ENCODE measurements at regions not wholly inside any gene's neighbourhood (a gene's known extent, or its start where the extent isn't known, plus 50 kb on each side); places are given as distances from the start of the nearest gene placed in this dataset.
"Not testable (repeated sequence)": the region's sequence is repeated elsewhere in the genome, so short reads cannot be mapped to it uniquely, and the experiment has no call there.

- intact Hi-C loops (cut with DNase I; ENCODE audit: low total_unique reads), result no loop called here
- Histone ChIP-seq H3K36me3 (no peaks in the 10 kb centered on the region), H3K9me3 (no peaks in the 10 kb centered on the region), H3K4me1 (no peaks in the 10 kb centered on the region), H3K27me3 (no peaks in the 10 kb centered on the region), H3K27ac (no peak overlapping the region), H3K4me3 (no peak overlapping the region)
- TF ChIP-seq POLR2A (IDR thresholded peaks at IDR 0.05), result no peak
- TF ChIP-seq EP300 (IDR thresholded peaks at IDR 0.05), result no peak
- TF ChIP-seq, protein P1, sequence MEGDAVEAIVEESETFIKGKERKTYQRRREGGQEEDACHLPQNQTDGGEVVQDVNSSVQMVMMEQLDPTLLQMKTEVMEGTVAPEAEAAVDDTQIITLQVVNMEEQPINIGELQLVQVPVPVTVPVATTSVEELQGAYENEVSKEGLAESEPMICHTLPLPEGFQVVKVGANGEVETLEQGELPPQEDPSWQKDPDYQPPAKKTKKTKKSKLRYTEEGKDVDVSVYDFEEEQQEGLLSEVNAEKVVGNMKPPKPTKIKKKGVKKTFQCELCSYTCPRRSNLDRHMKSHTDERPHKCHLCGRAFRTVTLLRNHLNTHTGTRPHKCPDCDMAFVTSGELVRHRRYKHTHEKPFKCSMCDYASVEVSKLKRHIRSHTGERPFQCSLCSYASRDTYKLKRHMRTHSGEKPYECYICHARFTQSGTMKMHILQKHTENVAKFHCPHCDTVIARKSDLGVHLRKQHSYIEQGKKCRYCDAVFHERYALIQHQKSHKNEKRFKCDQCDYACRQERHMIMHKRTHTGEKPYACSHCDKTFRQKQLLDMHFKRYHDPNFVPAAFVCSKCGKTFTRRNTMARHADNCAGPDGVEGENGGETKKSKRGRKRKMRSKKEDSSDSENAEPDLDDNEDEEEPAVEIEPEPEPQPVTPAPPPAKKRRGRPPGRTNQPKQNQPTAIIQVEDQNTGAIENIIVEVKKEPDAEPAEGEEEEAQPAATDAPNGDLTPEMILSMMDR (IDR thresholded peaks at IDR 0.05), result no peak
- no peak for TF ChIP-seq POLR2AphosphoS5 (IDR thresholded peaks at IDR 0.05)
- no peak for DNase-seq
Measured at GRCh38 chr21:28167366-28167765, 825.3 kb downstream of the LTN1 start.

GRCh38 chr21:28164519-28164918 lies 828.2 kb downstream of the LTN1 start:
- H3K27ac ChIP-seq; H3K27me3 ChIP-seq; intact Hi-C loops (cut with DNase I; ENCODE audit: low total_unique reads); H3K4me1 ChIP-seq; H3K4me3 ChIP-seq; H3K36me3 ChIP-seq; H3K9me3 ChIP-seq; DNase-seq: not testable (repeated sequence)
- WGBS, 5 donors, result 83 to 94% (median 87%) methylated on average over 9 of the region's 9 CpGs

GRCh38 chr21:28162052-28162451 lies 830.6 kb downstream of the LTN1 start:
- H3K4me3 ChIP-seq; H3K27ac ChIP-seq; DNase-seq; H3K4me1 ChIP-seq; H3K9me3 ChIP-seq; H3K27me3 ChIP-seq; H3K36me3 ChIP-seq; intact Hi-C loops (cut with DNase I; ENCODE audit: low total_unique reads): not testable (repeated sequence)
- WGBS, 5 donors, result 93 to 96% (median 95%) methylated on average over 15 of the region's 15 CpGs

DNA sequence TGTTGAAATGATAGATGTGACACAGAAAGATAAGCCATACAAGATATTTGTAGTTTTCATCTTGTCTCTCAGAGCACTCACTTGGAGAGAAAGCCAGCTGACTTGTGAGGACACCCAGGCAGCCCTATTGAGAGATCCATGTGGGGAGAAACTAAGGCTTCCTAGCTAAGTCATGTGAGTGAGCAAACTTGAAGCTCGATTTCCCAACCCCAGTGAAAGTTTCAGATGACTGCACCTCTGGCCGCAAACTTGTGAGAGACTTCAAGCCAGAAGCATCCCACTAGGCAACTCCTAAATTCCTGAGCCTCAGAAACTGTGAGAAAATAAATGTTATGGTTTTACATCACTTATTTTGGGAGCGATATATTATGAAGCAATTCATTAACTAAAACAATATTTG lies 832.3 kb downstream of the LTN1 start:
- H3K4me1 ChIP-seq, result no peaks in the 10 kb centered on the region
- WGBS, 5 donors, result 77 to 93% (median 80%) methylated on average over 3 of the region's 3 CpGs
- H3K9me3 ChIP-seq, result no peaks in the 10 kb centered on the region
- TF ChIP-seq POLR2A (IDR thresholded peaks at IDR 0.05) (no peak), EP300 (IDR thresholded peaks at IDR 0.05) (no peak), POLR2AphosphoS5 (IDR thresholded peaks at IDR 0.05) (no peak)
- TF ChIP-seq, protein P1 (IDR thresholded peaks at IDR 0.05), result no peak
- no peak overlapping the region for H3K27ac ChIP-seq
- H3K27me3 ChIP-seq, result no peaks in the 10 kb centered on the region
- H3K36me3 ChIP-seq, result no peaks in the 10 kb centered on the region
- no peak for DNase-seq
- intact Hi-C loops (cut with DNase I; ENCODE audit: low total_unique reads), result no loop called here
- H3K4me3 ChIP-seq, result no peak overlapping the region

- intact Hi-C loops (cut with DNase I; ENCODE audit: low total_unique reads), result no loop called here
- TF ChIP-seq POLR2AphosphoS5 (IDR thresholded peaks at IDR 0.05), result no peak
- TF ChIP-seq, protein P1 (IDR thresholded peaks at IDR 0.05), result no peak
- no peak for TF ChIP-seq EP300 (IDR thresholded peaks at IDR 0.05)
- TF ChIP-seq POLR2A (IDR thresholded peaks at IDR 0.05), result no peak
- DNase-seq, result no peak
- 50 to 77% (median 58%) methylated on average over 3 of the region's 3 CpGs for WGBS, 5 donors
- no peak overlapping the region for H3K27ac ChIP-seq
- no peaks in the 10 kb centered on the region for H3K9me3 ChIP-seq
- H3K4me1 ChIP-seq, result no peaks in the 10 kb centered on the region
- H3K36me3 ChIP-seq, result no peaks in the 10 kb centered on the region
- H3K4me3 ChIP-seq, result no peak overlapping the region
- no peaks in the 10 kb centered on the region for H3K27me3 ChIP-seq
Measured at GRCh38 chr21:28159396-28159795, 833.3 kb downstream of the LTN1 start.

DNA sequence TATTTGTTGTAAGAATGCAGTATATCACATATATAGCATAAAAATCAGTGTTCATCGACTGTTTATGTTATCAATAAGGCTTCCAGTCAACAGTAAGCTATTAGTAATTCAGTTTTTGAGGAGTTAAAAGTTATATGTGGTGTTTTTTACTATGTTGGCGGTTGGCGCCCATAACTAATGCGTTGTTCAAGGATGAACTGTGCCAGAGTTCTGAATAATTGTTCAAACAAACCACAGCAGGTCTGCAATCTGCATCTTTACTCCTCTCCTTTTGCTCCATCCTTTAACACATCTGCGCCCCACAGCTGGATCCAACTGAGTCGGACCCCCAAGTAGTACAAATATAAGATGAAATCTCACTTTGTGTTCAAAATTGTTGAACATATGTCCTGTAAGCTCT lies 836.1 kb downstream of the LTN1 start:
- 88 to 93% (median 91%) methylated on average over 6 of the region's 6 CpGs for WGBS, 5 donors
- DNase-seq, result no peak
- Histone ChIP-seq H3K27ac (no peak overlapping the region), H3K4me3 (no peak overlapping the region), H3K27me3 (no peaks in the 10 kb centered on the region), H3K9me3 (no peaks in the 10 kb centered on the region), H3K36me3 (no peaks in the 10 kb centered on the region), H3K4me1 (no peaks in the 10 kb centered on the region)
- no peak for TF ChIP-seq EP300 (IDR thresholded peaks at IDR 0.05)
- TF ChIP-seq, protein P1 (IDR thresholded peaks at IDR 0.05), result no peak
- no peak for TF ChIP-seq POLR2AphosphoS5 (IDR thresholded peaks at IDR 0.05)
- TF ChIP-seq POLR2A (IDR thresholded peaks at IDR 0.05), result no peak
- intact Hi-C loops (cut with DNase I; ENCODE audit: low total_unique reads), result no loop called here
